Left ventricle myocardium superior (tissue), 1 donor: ENCODE measurements at regions not wholly inside any gene's neighbourhood (a gene's known extent, or its start where the extent isn't known, plus 50 kb on each side); places are given as distances from the start of the nearest gene placed in this dataset.
"Not testable (repeated sequence)": the region's sequence is repeated elsewhere in the genome, so short reads cannot be mapped to it uniquely, and the experiment has no call there.

ENCODE experiments used
- ATAC-seq: fragments of 200-7000 bp; cut with Tn5 transposase; one replicate; pipeline ENCODE4 v1.9.1; 2020; ENCODE audit warnings: mild to moderate bottlenecking, moderate library complexity
- DNase-seq: peaks from one replicate; pipeline ENCODE4 v3.0.0-alpha.2; 2020
- intact Hi-C: fragments of 100-400 bp; cut with micrococcal nuclease; formaldehyde crosslinking; loops from one replicate; pipeline ENCODE4 v1.11.0; 2022
- donor health status: DM: no; HTN: yes; CAD: no; lungs with severe emphysema.

DNA sequence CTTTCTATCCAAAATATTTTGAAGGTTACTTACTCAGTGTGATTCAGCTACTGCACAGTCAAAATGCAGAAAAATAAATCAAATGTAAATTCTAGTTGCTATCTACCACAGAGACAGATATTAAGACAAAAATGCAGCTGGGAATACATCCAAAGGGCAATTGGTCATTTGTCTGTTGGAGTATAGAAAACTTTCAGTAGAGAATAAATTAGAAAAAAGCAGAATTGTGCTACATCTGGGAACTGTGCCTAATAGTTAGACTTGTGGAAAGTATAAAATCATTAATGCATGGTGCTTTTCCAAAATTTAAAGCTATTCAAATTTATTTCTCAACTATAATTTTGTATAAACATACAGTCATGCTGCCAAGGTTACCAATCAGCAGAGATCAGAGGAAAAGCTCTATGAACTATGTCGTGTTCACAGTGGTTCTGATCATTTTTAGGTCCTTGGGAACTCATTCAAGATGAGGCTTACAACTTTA, 1635.8 kb downstream of the PCDH9 start:
- intact Hi-C loops = no loop called here
- ATAC-seq (no peak), DNase-seq (no peak)

GRCh38 chr13:65593298-65593874, 1636.8 kb downstream of the PCDH9 start:
- no peak for ATAC-seq
- no peak for DNase-seq
- intact Hi-C loops = no loop called here

DNA sequence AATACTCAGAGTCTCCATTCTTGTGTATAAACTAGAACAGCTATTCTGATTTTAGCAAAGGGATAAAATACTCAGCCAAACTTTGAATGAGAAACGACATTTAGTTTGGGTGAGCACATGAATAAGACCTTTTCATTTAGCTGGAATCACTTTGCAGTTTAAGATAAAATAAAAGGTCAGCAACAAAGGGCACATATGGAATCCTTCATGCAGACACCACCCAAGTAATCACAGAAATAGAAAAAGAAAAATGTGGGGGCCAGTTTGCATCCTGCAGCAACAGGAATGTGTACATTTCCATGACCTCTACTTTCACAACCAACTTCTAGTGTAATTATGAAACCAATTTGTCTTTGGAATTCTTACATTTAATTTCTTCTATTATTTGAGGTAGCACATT, 1637.4 kb downstream of the PCDH9 start:
- ATAC-seq (no peak), DNase-seq (no peak)
- intact Hi-C loops = no loop called here

DNA sequence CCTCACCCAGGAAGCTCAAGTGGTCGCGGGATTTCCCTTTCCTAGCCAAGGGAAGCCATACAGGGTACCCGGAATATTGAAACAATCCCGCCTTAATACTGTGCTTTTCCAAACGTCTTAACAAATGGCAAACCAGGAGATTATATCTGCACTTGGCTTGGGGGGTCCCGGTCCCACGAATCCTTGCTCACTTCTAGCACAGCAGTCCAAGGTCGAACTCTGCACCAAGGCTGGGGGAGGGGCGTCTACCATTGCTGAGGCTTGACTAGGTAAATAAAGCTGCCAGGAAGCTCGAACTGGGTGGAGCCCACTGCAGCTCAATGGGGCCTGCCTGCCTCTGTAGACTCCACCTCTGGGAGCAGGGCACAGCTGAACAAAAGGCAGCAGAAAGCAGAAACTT, 1644.8 kb downstream of the PCDH9 start:
- intact Hi-C loops = no loop called here
- DNase-seq (no peak), ATAC-seq (no peak)

GRCh38 chr13:65584126-65584525, 1646.0 kb downstream of the PCDH9 start:
- ATAC-seq (no peak), DNase-seq (no peak)
- intact Hi-C loops = no loop called here

DNA sequence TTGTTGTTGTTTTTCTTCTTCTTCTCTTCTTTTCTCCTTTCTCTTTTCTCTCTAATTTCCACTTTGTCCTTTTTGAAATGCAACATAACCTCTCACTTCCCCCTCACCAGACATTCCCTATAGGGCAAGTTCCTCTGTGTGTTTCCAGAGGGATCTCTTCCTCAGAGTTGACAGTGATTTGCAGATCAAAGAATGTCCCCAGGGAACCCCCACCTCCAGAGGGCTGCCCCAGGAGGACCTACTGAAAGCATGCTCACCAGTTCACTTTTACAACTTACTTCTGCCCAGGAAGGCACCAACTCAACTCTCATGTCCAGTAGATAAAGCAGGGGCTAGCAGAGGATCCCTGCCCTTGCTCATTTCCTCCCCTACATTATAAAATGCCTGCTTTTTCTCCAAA, 1648.0 kb downstream of the PCDH9 start:
- no peak for DNase-seq
- intact Hi-C loops = no loop called here
- ATAC-seq = no peak

DNA sequence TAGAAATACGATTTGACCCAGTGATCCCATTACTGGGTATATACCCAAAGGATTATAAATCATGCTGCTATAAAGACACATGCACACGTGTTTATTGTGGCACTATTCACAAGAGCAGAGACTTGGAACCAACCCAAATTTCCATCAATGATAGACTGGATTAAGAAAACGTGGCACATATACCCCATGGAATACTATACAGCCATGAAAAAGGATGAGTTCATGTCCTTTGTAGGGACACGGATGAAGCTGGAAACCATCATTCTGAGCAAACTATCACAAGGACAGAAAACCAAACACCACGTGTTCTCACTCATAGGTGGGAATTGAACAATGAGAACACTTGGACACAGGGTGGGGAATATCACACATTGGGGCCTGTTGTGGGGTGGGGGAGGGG, 1665.6 kb downstream of the PCDH9 start:
- ATAC-seq, intact Hi-C loops, DNase-seq: not testable (repeated sequence)

DNA sequence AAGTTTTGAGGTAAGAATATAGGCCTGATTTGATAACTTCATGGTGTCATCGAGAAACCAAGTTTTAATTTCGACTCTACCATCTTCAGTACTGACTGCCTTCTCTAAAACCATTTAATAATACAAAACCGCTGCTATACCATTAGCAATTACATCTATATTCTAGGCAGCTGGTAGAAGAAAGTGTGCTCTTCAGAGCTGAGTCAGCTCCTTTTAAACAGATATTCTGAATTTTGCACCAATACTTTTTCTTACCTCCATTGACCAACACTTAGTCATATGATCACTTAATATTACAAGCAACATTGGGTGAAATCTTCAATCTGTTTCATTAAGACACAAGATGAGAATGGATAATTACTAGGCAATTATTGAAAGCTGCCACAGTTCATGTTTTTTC, 1667.8 kb downstream of the PCDH9 start:
- intact Hi-C loops = no loop called here
- no peak for DNase-seq
- no peak for ATAC-seq

- intact Hi-C loops = no loop called here
- ATAC-seq (no peak), DNase-seq (no peak)
These were observed 1669.2 kb downstream of the PCDH9 start for GRCh38 chr13:65560936-65561335.

DNA sequence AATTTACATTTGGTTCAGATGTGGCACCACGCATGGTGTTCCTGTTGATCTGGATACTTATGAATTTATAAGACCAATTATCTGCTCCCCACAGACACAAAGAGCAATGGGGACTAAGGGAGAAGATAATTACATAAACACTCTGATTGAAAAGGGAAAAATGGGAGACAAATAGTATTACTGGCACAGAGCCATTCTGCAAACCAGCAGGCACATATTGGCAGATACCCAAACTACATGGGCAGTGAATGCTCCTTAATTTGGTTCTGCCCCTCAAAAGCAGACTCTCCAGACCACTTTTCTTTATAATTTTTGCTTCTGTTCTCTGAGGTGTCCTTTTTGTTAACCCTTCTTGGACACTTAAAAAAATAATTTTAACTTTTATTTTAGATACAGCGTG, 1674.2 kb downstream of the PCDH9 start:
- DNase-seq = no peak
- intact Hi-C loops = no loop called here
- no peak for ATAC-seq

- ATAC-seq = no peak
- DNase-seq = no peak
- intact Hi-C loops = no loop called here
These were observed 1676.9 kb downstream of the PCDH9 start for GRCh38 chr13:65553096-65553727.

DNA sequence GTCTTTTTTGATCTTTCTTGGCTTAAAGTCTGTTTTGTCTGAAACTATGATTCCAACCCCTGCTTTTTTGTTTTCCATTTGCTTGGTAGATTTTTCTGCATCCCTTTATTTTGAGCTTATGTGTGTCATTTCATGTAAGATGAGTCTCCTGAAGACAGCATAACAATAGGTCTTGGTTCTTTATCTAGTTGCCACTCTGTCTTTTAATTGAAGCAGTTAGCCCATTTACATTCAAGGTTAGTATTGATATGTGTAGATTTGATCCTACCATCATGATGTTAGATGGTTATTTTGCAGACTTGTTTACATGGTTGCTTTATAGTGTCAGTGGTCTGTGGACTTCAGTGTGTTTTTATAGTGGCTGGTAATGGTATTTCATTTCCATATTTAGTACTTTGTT, 1678.9 kb downstream of the PCDH9 start:
- DNase-seq (no peak), ATAC-seq (no peak)
- intact Hi-C loops = no loop called here

DNA sequence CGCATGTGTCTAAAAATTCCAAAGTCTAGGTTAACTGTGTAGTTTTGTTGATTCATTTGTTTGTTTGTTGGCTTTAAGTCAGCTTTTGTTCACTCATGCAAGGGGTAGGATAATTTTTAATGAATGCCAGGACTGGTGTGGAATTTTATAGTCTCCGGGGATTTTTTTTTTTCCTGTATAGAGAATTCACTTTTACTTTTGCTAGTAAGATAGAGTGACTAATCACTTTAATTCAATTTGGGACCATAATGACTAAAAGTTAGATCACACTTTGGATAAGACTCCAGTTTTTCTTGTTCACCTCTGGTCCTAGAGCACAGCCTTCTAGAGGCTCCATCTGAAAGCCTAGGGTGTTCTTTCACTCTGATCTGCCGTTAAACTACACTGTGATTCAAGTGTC, 1690.0 kb downstream of the PCDH9 start:
- DNase-seq = no peak
- no peak for ATAC-seq
- intact Hi-C loops = no loop called here

GRCh38 chr13:65535370-65535769, 1694.8 kb downstream of the PCDH9 start:
- ATAC-seq (no peak), DNase-seq (no peak)
- intact Hi-C loops = no loop called here

DNA sequence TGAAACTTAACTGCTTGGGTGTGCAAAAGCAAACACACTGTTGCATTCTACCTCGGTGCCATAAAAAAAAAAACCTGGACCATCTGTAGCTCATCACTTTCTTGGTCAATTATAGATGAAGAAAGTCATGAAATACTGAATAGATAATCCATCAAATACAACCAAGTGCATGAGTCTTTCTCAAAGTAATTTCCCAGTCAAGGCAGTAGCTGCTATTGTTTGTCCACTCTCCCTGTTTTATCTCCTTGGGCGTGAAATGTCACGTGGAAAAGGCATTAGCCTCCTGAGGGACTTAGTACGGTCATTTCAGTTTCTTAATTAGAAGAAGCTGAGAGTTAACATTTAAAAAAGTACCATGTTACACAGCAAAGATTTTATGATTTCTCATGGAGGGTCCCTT, 1697.9 kb downstream of the PCDH9 start:
- intact Hi-C loops = no loop called here
- ATAC-seq (no peak), DNase-seq (no peak)

DNA sequence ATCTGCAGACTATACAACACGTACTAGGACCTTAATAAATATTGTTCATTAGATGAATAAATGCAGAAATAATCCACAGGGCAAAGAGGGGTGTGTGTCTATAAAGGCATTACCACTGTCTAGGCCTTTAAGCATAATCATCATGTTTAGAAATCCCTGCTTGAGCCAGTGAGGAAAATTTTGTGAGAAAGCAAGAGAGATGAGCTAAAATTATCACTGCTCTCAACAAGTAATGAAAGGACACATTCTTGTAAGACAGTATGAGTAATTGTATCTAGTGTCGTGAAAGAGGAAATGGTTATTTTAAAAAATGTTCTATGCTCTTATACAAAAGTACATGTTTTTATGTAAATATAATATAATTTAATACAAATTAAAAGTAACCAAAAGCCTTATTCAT, 1699.4 kb downstream of the PCDH9 start:
- intact Hi-C loops = no loop called here
- ATAC-seq (no peak), DNase-seq (no peak)

DNA sequence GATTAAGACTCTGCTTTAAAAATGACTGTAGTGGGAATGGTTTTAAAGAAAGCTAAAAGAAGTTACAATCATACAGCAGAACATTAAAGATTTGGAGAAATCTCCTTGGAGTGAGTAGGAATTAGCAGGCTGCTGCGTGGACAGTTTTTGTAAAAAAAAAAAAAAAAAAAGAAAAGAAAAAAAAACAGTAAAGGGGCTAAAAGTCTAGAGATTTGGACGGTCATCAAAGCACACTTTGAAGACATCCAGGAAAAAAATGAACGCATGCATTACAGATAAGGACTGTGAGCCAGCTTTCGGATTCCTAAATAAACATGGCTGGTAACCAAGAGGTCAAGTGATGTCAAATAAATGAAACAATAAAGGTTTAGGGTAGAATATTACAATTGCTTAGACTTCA, 1700.6 kb downstream of the PCDH9 start:
- intact Hi-C loops = no loop called here
- ATAC-seq (no peak), DNase-seq (no peak)

- DNase-seq (no peak), ATAC-seq (no peak)
- intact Hi-C loops = no loop called here
These were observed 1721.4 kb downstream of the PCDH9 start for GRCh38 chr13:65508745-65509144.

- intact Hi-C loops = no loop called here
- ATAC-seq (no peak), DNase-seq (no peak)
These were observed 1721.8 kb downstream of the PCDH9 start for GRCh38 chr13:65508338-65508737.

GRCh38 chr13:65505941-65506340, 1724.2 kb downstream of the PCDH9 start:
- intact Hi-C loops = no loop called here
- ATAC-seq = no peak
- no peak for DNase-seq

GRCh38 chr13:65504213-65504612, 1725.9 kb downstream of the PCDH9 start:
- DNase-seq (no peak), ATAC-seq (no peak)
- intact Hi-C loops = no loop called here
